ENCODE measurements at regions not wholly inside any gene's neighbourhood (a gene's known extent, or its start where the extent isn't known, plus 50 kb on each side); places are given as distances from the start of the nearest gene placed in this dataset.

- TF ChIP-seq POLR2A (IDR thresholded peaks at IDR 0.05; ENCODE audit: low read length) (no peak), GATA1 (IDR thresholded peaks at IDR 0.05; ENCODE audit: low read depth, low read length) (no peak)
These were observed 421.4 kb upstream of the LCORL start for GRCh38 chr4:18442957-18443356.

All from erythroblast (primary cell).